H1 (cell line): ENCODE measurements at regions not wholly inside any gene's neighbourhood (a gene's known extent, or its start where the extent isn't known, plus 50 kb on each side); places are given as distances from the start of the nearest gene placed in this dataset.

Experiments used
- CEBPB ChIP-seq: IDR thresholded peaks from 2 replicates; pipeline ENCODE4 v1.6.1; 2012; ENCODE audit warnings: low read depth, low read length
- CTCF ChIP-seq, 3 experiments: IDR thresholded peaks; 1 replicate in 2 of 3; 2 replicates in 1 of 3; pipeline versions ENCODE4 v1.5.1 to v1.6.1; 2011; ENCODE audit warnings: low read length in 3 of 3, mild to moderate bottlenecking in 3 of 3, inconsistent platforms in 2 of 3, low read depth in 1 of 3, moderate library complexity in 1 of 3; ENCODE audit not compliant: insufficient read depth in 1 of 3; ENCODE audit errors: control extremely low read depth in 1 of 3
- EZH2 ChIP-seq: fragments of 200-600 bp; sonication (generic); IDR thresholded peaks from 2 replicates; pipeline ENCODE4 v1.7.1; 2012; ENCODE audit warnings: low read depth, mild to moderate bottlenecking, moderate library complexity, low read length, inconsistent platforms; ENCODE audit not compliant: severe bottlenecking
- NANOG ChIP-seq: IDR thresholded peaks from 2 replicates; pipeline ENCODE4 v1.6.1; 2011; ENCODE audit warnings: low read length, low read depth, mild to moderate bottlenecking, inconsistent platforms; ENCODE audit not compliant: insufficient read depth, poor library complexity, severe bottlenecking
- PHF8 ChIP-seq: fragments of 200-600 bp; sonication (generic); conservative IDR thresholded peaks from 2 replicates; pipeline ENCODE4 v1.7.1; 2012; ENCODE audit warnings: low read depth, mild to moderate bottlenecking, inconsistent platforms, low read length, moderate library complexity
- POLR2A ChIP-seq, 2 experiments: IDR thresholded peaks; 1 replicate in 1 of 2; 2 replicates in 1 of 2; pipeline ENCODE4 v1.6.1; 2011; ENCODE audit warnings: low read depth in 2 of 2, low read length in 2 of 2, mild to moderate bottlenecking in 2 of 2; ENCODE audit errors: control extremely low read depth in 1 of 2

- TF ChIP-seq CTCF (IDR thresholded peaks at IDR 0.05; ENCODE audit: control extremely low read depth in 1 of 3, insufficient read depth in 1 of 3, low read depth in 1 of 3, low read length in 3 of 3) (no peak), NANOG (no peak), PHF8 (no peak), EZH2 (no peak), POLR2A (IDR thresholded peaks at IDR 0.05; ENCODE audit: control extremely low read depth in 1 of 2, low read depth in 2 of 2, low read length in 2 of 2) (no peak), CEBPB (no peak)
Measured at GRCh38 chr2:51866361-51866760, 834.4 kb upstream of the NRXN1 start.
